22Rv1 (cell line): ENCODE measurements at regions not wholly inside any gene's neighbourhood (a gene's known extent, or its start where the extent isn't known, plus 50 kb on each side); places are given as distances from the start of the nearest gene placed in this dataset.

Experiments used
- CTCF ChIP-seq: fragments of 450-650 bp; IDR thresholded peaks from 2 replicates; pipeline ENCODE4 v1.5.1; 2017; ENCODE audit warnings: mild to moderate bottlenecking
- ZFX ChIP-seq: fragments of 450-650 bp; IDR thresholded peaks from 2 replicates; pipeline ENCODE4 v1.6.1; 2017; ENCODE audit warnings: antibody characterized with exemption, borderline replicate concordance

- TF ChIP-seq CTCF, result no peak
- TF ChIP-seq ZFX, result no peak
Observed at GRCh38 chr6:14312587-14312986, 195.0 kb downstream of the CD83 start.
